ENCODE measurements at regions not wholly inside any gene's neighbourhood (a gene's known extent, or its start where the extent isn't known, plus 50 kb on each side); places are given as distances from the start of the nearest gene placed in this dataset.

DNA sequence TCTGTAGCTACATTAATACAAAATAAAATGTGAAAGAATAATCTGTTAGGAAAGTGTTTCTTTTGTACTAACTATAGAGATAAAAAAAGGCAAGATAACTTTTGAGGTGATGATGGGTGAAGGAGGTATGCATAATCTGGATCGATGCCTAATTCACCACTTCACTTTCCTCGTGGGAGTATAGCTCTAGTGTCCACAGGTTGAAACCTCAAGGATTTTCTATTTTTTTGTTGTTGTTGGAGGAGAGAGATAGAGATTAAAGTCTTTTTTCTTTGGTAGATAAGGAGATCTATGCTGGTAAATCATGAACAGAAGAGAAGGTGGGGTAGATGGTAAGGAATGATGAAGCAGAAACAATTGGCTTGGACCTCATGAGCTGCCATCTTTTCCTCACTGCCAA lies 635.3 kb upstream of the ZEB2 start:
- H3K27me3 ChIP-seq (replicated peaks), result no peaks in the 10 kb centered on the region
- in situ Hi-C loops (cut with HindIII; ENCODE audit: low pct_ligation_motif_present, low sequenced_read_pairs), result no loop called here
- no peaks in the 10 kb centered on the region for H3K36me3 ChIP-seq (replicated peaks)
- TF ChIP-seq, protein P1, sequence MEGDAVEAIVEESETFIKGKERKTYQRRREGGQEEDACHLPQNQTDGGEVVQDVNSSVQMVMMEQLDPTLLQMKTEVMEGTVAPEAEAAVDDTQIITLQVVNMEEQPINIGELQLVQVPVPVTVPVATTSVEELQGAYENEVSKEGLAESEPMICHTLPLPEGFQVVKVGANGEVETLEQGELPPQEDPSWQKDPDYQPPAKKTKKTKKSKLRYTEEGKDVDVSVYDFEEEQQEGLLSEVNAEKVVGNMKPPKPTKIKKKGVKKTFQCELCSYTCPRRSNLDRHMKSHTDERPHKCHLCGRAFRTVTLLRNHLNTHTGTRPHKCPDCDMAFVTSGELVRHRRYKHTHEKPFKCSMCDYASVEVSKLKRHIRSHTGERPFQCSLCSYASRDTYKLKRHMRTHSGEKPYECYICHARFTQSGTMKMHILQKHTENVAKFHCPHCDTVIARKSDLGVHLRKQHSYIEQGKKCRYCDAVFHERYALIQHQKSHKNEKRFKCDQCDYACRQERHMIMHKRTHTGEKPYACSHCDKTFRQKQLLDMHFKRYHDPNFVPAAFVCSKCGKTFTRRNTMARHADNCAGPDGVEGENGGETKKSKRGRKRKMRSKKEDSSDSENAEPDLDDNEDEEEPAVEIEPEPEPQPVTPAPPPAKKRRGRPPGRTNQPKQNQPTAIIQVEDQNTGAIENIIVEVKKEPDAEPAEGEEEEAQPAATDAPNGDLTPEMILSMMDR (IDR thresholded peaks at IDR 0.05; ENCODE audit: low read depth, low read length, missing control alignments), result no peak
- no peak overlapping the region for H3K27ac ChIP-seq
- no peak overlapping the region for H3K4me3 ChIP-seq (ENCODE audit: low read depth, low read length)
- no peak for DNase-seq

DNA sequence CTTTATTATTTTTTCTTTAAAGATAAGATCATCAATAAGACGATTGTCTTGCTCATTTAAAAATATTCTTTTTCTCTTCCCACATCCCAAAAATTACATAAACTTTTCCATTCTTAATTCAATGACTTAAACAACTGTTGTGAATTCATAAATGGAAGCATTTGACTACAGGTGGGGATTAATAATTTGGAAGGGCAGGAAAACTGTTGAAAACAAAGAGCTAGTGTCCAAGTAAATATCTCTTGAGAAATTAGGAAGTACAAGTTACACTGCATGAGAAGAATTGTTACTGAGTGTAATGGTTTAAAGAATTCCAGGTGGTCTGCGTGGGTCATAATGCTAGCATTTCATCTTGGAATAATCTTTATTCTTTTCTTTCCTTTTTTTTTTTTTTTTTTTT lies 634.8 kb upstream of the ZEB2 start:
- Histone ChIP-seq H3K36me3 (replicated peaks) (no peaks in the 10 kb centered on the region), H3K27me3 (replicated peaks) (no peaks in the 10 kb centered on the region), H3K27ac (no peak overlapping the region), H3K4me3 (ENCODE audit: low read depth, low read length) (no peak overlapping the region)
- in situ Hi-C loops (cut with HindIII; ENCODE audit: low pct_ligation_motif_present, low sequenced_read_pairs), result no loop called here
- DNase-seq, result no peak
- TF ChIP-seq, protein P1 (IDR thresholded peaks at IDR 0.05; ENCODE audit: low read depth, low read length, missing control alignments), result no peak

- no peak overlapping the region for H3K4me3 ChIP-seq (ENCODE audit: low read depth, low read length)
- H3K27me3 ChIP-seq (replicated peaks), result no peaks in the 10 kb centered on the region
- no peak overlapping the region for H3K27ac ChIP-seq
- no peaks in the 10 kb centered on the region for H3K36me3 ChIP-seq (replicated peaks)
- TF ChIP-seq, protein P1 (IDR thresholded peaks at IDR 0.05; ENCODE audit: low read depth, low read length, missing control alignments), result no peak
- in situ Hi-C loops (cut with HindIII; ENCODE audit: low pct_ligation_motif_present, low sequenced_read_pairs), result no loop called here
- DNase-seq, result no peak
These were observed 626.8 kb upstream of the ZEB2 start for GRCh38 chr2:145146691-145147090.

GRCh38 chr2:145144131-145144728 lies 624.3 kb upstream of the ZEB2 start:
- in situ Hi-C loops (cut with HindIII; ENCODE audit: low pct_ligation_motif_present, low sequenced_read_pairs), result no loop called here

GRCh38 chr2:145141981-145142380 lies 622.1 kb upstream of the ZEB2 start:
- TF ChIP-seq, protein P1 (IDR thresholded peaks at IDR 0.05; ENCODE audit: low read depth, low read length, missing control alignments), result no peak
- Histone ChIP-seq H3K27ac (no peak overlapping the region), H3K27me3 (replicated peaks) (no peaks in the 10 kb centered on the region), H3K4me3 (ENCODE audit: low read depth, low read length) (no peak overlapping the region), H3K36me3 (replicated peaks) (no peaks in the 10 kb centered on the region)
- in situ Hi-C loops (cut with HindIII; ENCODE audit: low pct_ligation_motif_present, low sequenced_read_pairs), result no loop called here
- DNase-seq, result no peak

More at GRCh38 chr2:145144131-145144728, 624.3 kb upstream of the ZEB2 start:
- Histone ChIP-seq H3K27me3 (replicated peaks) (no peaks in the 10 kb centered on the region), H3K27ac (no peak overlapping the region), H3K36me3 (replicated peaks) (no peaks in the 10 kb centered on the region), H3K4me3 (ENCODE audit: low read depth, low read length) (no peak overlapping the region)
- DNase-seq, result no peak
- TF ChIP-seq, protein P1 (IDR thresholded peaks at IDR 0.05; ENCODE audit: low read depth, low read length, missing control alignments), result no peak

GRCh38 chr2:145140658-145141057 lies 620.7 kb upstream of the ZEB2 start:
- H3K27me3 ChIP-seq (replicated peaks), result no peaks in the 10 kb centered on the region
- H3K27ac ChIP-seq, result no peak overlapping the region
- in situ Hi-C loops (cut with HindIII; ENCODE audit: low pct_ligation_motif_present, low sequenced_read_pairs), result no loop called here
- no peak overlapping the region for H3K4me3 ChIP-seq (ENCODE audit: low read depth, low read length)
- no peak for DNase-seq
- TF ChIP-seq, protein P1 (IDR thresholded peaks at IDR 0.05; ENCODE audit: low read depth, low read length, missing control alignments), result no peak
- no peaks in the 10 kb centered on the region for H3K36me3 ChIP-seq (replicated peaks)
